CD14-positive monocyte (primary cell): ENCODE measurements at regions not wholly inside any gene's neighbourhood (a gene's known extent, or its start where the extent isn't known, plus 50 kb on each side); places are given as distances from the start of the nearest gene placed in this dataset.
"Not testable (repeated sequence)": the region's sequence is repeated elsewhere in the genome, so short reads cannot be mapped to it uniquely, and the experiment has no call there.

ENCODE experiments used
- DNase-seq, 3 donors: peaks; one replicate each; pipeline ENCODE4 v3.0.0-alpha.2; 2011 to 2022
- H2AFZ ChIP-seq: 2 replicates; pipeline ENCODE4 v1.6.0; 2012; ENCODE audit warnings: mild to moderate bottlenecking, low read depth, low read length, inconsistent platforms; ENCODE audit not compliant: insufficient read depth, poor library complexity, severe bottlenecking
- H3K27ac ChIP-seq, 2 donors: 1 replicate in 1 of 2; 2 replicates in 1 of 2; pipeline ENCODE4 v1.5.1; 2012 to 2013; ENCODE audit warnings: low read length in 2 of 2, control low read depth in 1 of 2, inconsistent platforms in 1 of 2, low read depth in 1 of 2, mild to moderate bottlenecking in 1 of 2
- H3K27me3 ChIP-seq, 2 donors: one replicate each; pipeline versions ENCODE4 v1.6.0 to v1.6.1; 2011 to 2013; ENCODE audit warnings: low read length in 2 of 2; ENCODE audit not compliant: control insufficient read depth in 2 of 2, insufficient read depth in 2 of 2
- H3K36me3 ChIP-seq, 2 donors: replicated peaks in 1 of 2; 1 replicate in 1 of 2; 2 replicates in 1 of 2; pipeline versions ENCODE4 v1.5.1 to v1.6.1; 2012 to 2013; ENCODE audit warnings: low read length in 2 of 2, control low read depth in 1 of 2, inconsistent platforms in 1 of 2, mild to moderate bottlenecking in 1 of 2; ENCODE audit not compliant: insufficient read depth in 2 of 2, control insufficient read depth in 1 of 2
- H3K4me1 ChIP-seq, 2 donors: 1 replicate in 1 of 2; 2 replicates in 1 of 2; pipeline versions ENCODE4 v1.5.1 to v1.6.1; 2012 to 2013; ENCODE audit warnings: low read length in 2 of 2, control low read depth in 1 of 2, inconsistent platforms in 1 of 2, mild to moderate bottlenecking in 1 of 2, moderate library complexity in 1 of 2; ENCODE audit not compliant: insufficient read depth in 2 of 2, control insufficient read depth in 1 of 2
- H3K4me2 ChIP-seq: replicated peaks from 2 replicates; pipeline ENCODE3; 2012; ENCODE audit warnings: low read length, moderate library complexity, mild to moderate bottlenecking; ENCODE audit not compliant: poor library complexity, severe bottlenecking; ENCODE audit errors: extremely low read depth
- H3K4me3 ChIP-seq, 3 experiments: fragments of 200-600 bp in 1 of 3; sonication (generic) in 1 of 3; replicated peaks in 1 of 3; 1 replicate in 2 of 3; 2 replicates in 1 of 3; pipeline ENCODE4 v1.5.1; 2011 to 2013; ENCODE audit warnings: low read length in 3 of 3, mild to moderate bottlenecking in 3 of 3, control low read depth in 2 of 3, low read depth in 2 of 3, inconsistent platforms in 1 of 3, moderate library complexity in 1 of 3
- H3K79me2 ChIP-seq: 2 replicates; pipeline ENCODE4 v1.6.0; 2012; ENCODE audit warnings: mild to moderate bottlenecking, control low read depth, inconsistent platforms, low read length, moderate library complexity; ENCODE audit not compliant: insufficient read depth
- H3K9ac ChIP-seq: 2 replicates; pipeline ENCODE4 v1.6.0; 2017; ENCODE audit warnings: low read length, mild to moderate bottlenecking; ENCODE audit not compliant: insufficient read depth, poor library complexity, severe bottlenecking
- H3K9me3 ChIP-seq, 2 donors: replicated peaks in 1 of 2; 1 replicate in 1 of 2; 2 replicates in 1 of 2; pipeline versions ENCODE4 v1.5.1 to v1.6.1; 2012 to 2013; ENCODE audit warnings: low read length in 2 of 2, control low read depth in 1 of 2; ENCODE audit not compliant: control insufficient read depth in 1 of 2, insufficient read depth in 1 of 2
- H4K20me1 ChIP-seq: 2 replicates; pipeline ENCODE4 v1.6.0; 2012; ENCODE audit warnings: mild to moderate bottlenecking, low read length, control low read depth, moderate library complexity; ENCODE audit not compliant: insufficient read depth
- H3K27ac Mint-ChIP-seq, 7 donors: one replicate each; pipeline ENCODE4 v1.8.0; 2020; ENCODE audit warnings: mild to moderate bottlenecking in 7 of 7, mixed read lengths in 7 of 7, moderate library complexity in 6 of 7, inconsistent platforms in 2 of 7
- H3K27me3 Mint-ChIP-seq, 3 donors: one replicate each; pipeline ENCODE4 v1.8.0; 2021 to 2022; ENCODE audit warnings: low read depth in 3 of 3, mild to moderate bottlenecking in 3 of 3, mixed read lengths in 3 of 3, moderate library complexity in 3 of 3, inconsistent platforms in 1 of 3
- H3K36me3 Mint-ChIP-seq, 2 donors: one replicate each; pipeline ENCODE4 v1.8.0; 2020; ENCODE audit warnings: mixed read lengths in 2 of 2, inconsistent platforms in 1 of 2, mild to moderate bottlenecking in 1 of 2
- H3K4me1 Mint-ChIP-seq: one replicate; pipeline ENCODE4 v1.8.0; 2020; ENCODE audit warnings: mild to moderate bottlenecking, mixed read lengths
- H3K4me3 Mint-ChIP-seq, 2 donors: one replicate each; pipeline ENCODE4 v1.8.0; 2020; ENCODE audit warnings: mild to moderate bottlenecking in 2 of 2, mixed read lengths in 2 of 2, moderate library complexity in 1 of 2
- H3K9me3 Mint-ChIP-seq, 7 donors: one replicate each; pipeline ENCODE4 v1.8.0; 2020 to 2022; ENCODE audit warnings: mixed read lengths in 7 of 7, mild to moderate bottlenecking in 6 of 7, moderate library complexity in 6 of 7, inconsistent platforms in 2 of 7
- WGBS: methylation state at CpG from one replicate; pipeline ENCODE4 v1.1.5; 2013; ENCODE audit warnings: missing lambda C conversion rate; ENCODE audit not compliant: insufficient coverage; 5-methylcytosine and 5-hydroxymethylcytosine counted together
- intact Hi-C, 2 donors: fragments of 100-400 bp; cut with micrococcal nuclease; formaldehyde crosslinking; loops; one replicate each; pipeline versions ENCODE4 v1.15.0 to v1.15.1; 2023
- TF ChIP-seq, protein P1 (sequence below): fragments of 200-600 bp; IDR thresholded peaks from one replicate; pipeline ENCODE4 v1.8.0; 2022; ENCODE audit warnings: antibody characterized with exemption, mild to moderate bottlenecking

DNA sequence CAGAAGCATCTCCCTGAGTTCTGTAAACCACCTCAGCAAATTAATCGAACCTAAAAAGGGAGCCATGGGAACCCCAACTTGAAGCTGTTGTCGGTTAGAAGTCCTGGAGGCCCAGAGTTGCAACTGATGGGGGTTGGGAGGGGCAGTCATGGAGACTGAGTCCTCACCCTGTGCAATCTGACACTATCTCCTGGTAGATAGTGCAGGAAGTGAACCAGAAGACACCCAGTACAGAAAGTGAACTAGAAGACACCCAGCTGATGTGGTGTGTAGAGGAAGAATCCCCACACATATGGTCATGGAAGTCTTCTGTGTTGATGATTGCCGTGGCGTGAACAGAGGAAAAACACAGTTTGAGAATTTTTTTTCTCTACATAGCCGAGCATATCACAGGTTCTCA, 58.8 kb upstream of the SRRM3 start:
- Mint-ChIP-seq H3K9me3 (peaks cover 0 to 6% (median 0%) of the 10 kb centered on the region in 7 donors), H3K27me3 (peaks cover 1 to 3% (median 2%) of the 10 kb centered on the region in 3 donors), H3K4me1 (peaks cover 8% of the 10 kb centered on the region), H3K4me3 (no peak overlapping the region), H3K36me3 (no peaks in the 10 kb centered on the region), H3K27ac (peak overlapping the region in 1 of 7 donors; percentile 59)
- Histone ChIP-seq H3K4me2 (no peak overlapping the region), H2AFZ (no peak overlapping the region), H3K9me3 (no peaks in the 10 kb centered on the region), H3K36me3 (no peaks in the 10 kb centered on the region), H3K27ac (no peak overlapping the region), H3K79me2 (no peaks in the 10 kb centered on the region), H3K9ac (peak overlapping the region; percentile 6), H3K4me1 (no peaks in the 10 kb centered on the region), H3K4me3 (no peak overlapping the region), H3K27me3 (no peaks in the 10 kb centered on the region), H4K20me1 (no peaks in the 10 kb centered on the region)
- TF ChIP-seq, protein P1, sequence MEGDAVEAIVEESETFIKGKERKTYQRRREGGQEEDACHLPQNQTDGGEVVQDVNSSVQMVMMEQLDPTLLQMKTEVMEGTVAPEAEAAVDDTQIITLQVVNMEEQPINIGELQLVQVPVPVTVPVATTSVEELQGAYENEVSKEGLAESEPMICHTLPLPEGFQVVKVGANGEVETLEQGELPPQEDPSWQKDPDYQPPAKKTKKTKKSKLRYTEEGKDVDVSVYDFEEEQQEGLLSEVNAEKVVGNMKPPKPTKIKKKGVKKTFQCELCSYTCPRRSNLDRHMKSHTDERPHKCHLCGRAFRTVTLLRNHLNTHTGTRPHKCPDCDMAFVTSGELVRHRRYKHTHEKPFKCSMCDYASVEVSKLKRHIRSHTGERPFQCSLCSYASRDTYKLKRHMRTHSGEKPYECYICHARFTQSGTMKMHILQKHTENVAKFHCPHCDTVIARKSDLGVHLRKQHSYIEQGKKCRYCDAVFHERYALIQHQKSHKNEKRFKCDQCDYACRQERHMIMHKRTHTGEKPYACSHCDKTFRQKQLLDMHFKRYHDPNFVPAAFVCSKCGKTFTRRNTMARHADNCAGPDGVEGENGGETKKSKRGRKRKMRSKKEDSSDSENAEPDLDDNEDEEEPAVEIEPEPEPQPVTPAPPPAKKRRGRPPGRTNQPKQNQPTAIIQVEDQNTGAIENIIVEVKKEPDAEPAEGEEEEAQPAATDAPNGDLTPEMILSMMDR = no peak
- intact Hi-C loops = no loop called here
- no peak for DNase-seq
- WGBS = 100% methylated on average over 1 of the region's 5 CpGs

DNA sequence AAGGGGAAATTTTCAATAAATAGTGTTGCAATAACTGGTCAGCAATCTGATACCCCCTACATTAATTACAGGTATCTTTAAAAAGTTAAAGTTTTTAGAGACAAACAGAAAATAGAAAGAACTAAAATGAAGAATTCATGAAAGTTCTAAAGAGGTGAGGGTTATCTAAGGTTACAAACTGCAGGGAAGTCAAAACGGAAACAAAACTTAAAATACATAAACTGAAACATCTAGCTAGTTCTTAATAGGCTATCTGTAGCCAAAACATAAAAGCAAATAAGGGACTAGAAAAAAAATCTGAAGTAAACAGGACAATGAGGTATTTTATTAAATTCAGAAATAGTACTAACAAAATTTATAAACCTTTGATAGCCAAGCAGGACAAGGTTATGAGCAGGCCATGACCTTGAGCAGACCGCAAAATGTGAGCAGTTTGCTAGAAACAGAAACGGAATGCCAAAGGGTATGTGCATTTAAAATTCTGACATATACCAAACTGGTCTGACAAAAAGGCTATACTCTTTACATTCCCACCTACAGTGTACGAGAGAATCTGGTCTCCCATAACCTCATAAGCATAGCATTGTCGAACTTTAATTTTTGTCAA, 56.9 kb upstream of the SRRM3 start:
- H3K27me3 Mint-ChIP-seq = peaks cover 3 to 11% (median 10%) of the 10 kb centered on the region in 3 donors
- not testable (repeated sequence) for DNase-seq, H3K27ac Mint-ChIP-seq

More for the DNA sequence above, 56.9 kb upstream of the SRRM3 start:
- H3K4me1 Mint-ChIP-seq, H3K4me3 ChIP-seq, H3K9ac ChIP-seq, H3K9me3 Mint-ChIP-seq, H3K79me2 ChIP-seq, H4K20me1 ChIP-seq, H3K9me3 ChIP-seq, H3K27me3 ChIP-seq, H3K36me3 ChIP-seq, H3K27ac ChIP-seq, intact Hi-C loops, H3K4me3 Mint-ChIP-seq, H3K36me3 Mint-ChIP-seq, H3K4me1 ChIP-seq, H3K4me2 ChIP-seq, H2AFZ ChIP-seq: not testable (repeated sequence)
- WGBS = 92% methylated on average over 2 of the region's 5 CpGs
